PFSK-1 (cell line): ENCODE measurements at regions not wholly inside any gene's neighbourhood (a gene's known extent, or its start where the extent isn't known, plus 50 kb on each side); places are given as distances from the start of the nearest gene placed in this dataset.

Source experiments
- FOXP2 ChIP-seq: optimal IDR thresholded peaks from 2 replicates; pipeline ENCODE3; 2011; ENCODE audit warnings: borderline replicate concordance, control low read depth, inconsistent platforms; ENCODE audit not compliant: insufficient read depth; ENCODE audit errors: extremely low read length, extremely low read depth
- POLR2AphosphoS5 ChIP-seq: IDR thresholded peaks from 2 replicates; pipeline ENCODE4 v1.6.1; 2012; ENCODE audit warnings: low read depth, mild to moderate bottlenecking, control low read depth, low read length, moderate library complexity
- SIN3A ChIP-seq: IDR thresholded peaks from 2 replicates; pipeline ENCODE4 v1.6.1; 2012; ENCODE audit warnings: mild to moderate bottlenecking, low read length, moderate library complexity, borderline replicate concordance; ENCODE audit not compliant: insufficient read depth
- TF ChIP-seq, protein P1 (sequence below), 2 experiments: IDR thresholded peaks; 2 replicates each; pipeline versions ENCODE4 v1.6.1 to v1.8.0; 2011 to 2012; ENCODE audit warnings: low read depth in 2 of 2, low read length in 2 of 2, control low read depth in 1 of 2, inconsistent platforms in 1 of 2, mild to moderate bottlenecking in 1 of 2, moderate library complexity in 1 of 2; ENCODE audit not compliant: insufficient read depth in 1 of 2

DNA sequence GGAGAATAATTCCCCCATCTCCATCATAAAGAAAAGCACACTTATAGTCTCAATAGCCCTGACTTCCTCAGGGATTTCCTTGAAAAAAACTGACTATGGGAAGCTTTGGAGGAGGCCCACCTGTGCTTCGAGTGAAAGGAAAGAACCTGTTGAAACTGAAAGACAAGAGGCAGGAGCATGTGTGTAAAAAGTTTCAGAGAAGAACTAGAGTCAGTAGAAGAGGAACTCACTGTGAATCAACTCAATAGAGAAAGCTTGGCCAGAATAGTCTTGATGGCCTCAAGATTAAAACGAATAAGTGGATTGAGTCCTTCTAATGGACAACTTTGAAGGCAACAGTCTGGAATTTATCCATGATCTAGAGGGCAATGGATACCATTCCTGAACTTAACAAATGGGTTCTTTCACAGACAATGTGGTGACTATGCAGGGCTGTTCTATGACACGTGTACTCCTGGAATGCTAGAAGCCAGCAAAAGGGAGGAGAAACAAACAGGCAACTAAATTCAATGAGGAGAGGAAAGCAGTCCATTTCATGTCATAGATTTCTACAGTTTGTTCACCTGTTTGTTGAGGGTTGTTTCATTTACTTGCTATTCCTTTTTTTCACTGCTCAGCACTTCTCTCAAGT is 442.3 kb downstream of the GRB14 start:
- TF ChIP-seq, protein P1, sequence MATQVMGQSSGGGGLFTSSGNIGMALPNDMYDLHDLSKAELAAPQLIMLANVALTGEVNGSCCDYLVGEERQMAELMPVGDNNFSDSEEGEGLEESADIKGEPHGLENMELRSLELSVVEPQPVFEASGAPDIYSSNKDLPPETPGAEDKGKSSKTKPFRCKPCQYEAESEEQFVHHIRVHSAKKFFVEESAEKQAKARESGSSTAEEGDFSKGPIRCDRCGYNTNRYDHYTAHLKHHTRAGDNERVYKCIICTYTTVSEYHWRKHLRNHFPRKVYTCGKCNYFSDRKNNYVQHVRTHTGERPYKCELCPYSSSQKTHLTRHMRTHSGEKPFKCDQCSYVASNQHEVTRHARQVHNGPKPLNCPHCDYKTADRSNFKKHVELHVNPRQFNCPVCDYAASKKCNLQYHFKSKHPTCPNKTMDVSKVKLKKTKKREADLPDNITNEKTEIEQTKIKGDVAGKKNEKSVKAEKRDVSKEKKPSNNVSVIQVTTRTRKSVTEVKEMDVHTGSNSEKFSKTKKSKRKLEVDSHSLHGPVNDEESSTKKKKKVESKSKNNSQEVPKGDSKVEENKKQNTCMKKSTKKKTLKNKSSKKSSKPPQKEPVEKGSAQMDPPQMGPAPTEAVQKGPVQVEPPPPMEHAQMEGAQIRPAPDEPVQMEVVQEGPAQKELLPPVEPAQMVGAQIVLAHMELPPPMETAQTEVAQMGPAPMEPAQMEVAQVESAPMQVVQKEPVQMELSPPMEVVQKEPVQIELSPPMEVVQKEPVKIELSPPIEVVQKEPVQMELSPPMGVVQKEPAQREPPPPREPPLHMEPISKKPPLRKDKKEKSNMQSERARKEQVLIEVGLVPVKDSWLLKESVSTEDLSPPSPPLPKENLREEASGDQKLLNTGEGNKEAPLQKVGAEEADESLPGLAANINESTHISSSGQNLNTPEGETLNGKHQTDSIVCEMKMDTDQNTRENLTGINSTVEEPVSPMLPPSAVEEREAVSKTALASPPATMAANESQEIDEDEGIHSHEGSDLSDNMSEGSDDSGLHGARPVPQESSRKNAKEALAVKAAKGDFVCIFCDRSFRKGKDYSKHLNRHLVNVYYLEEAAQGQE (IDR thresholded peaks at IDR 0.05; ENCODE audit: insufficient read depth in 1 of 2, low read depth in 2 of 2, low read length in 2 of 2), result no peak
- no peak for TF ChIP-seq SIN3A
- no peak for TF ChIP-seq POLR2AphosphoS5
- no peak for TF ChIP-seq FOXP2
